Stimulated activated naive CD8-positive, alpha-beta T cell treated with anti-CD3 and anti-CD28 coated beads, Interleukin-15, Interleukin-2, amounts not matched to agents 100 ng/mL and 50 ng/mL, for 24 hours (primary cell): ENCODE measurements at regions not wholly inside any gene's neighbourhood (a gene's known extent, or its start where the extent isn't known, plus 50 kb on each side); places are given as distances from the start of the nearest gene placed in this dataset.
"Not testable (repeated sequence)": the region's sequence is repeated elsewhere in the genome, so short reads cannot be mapped to it uniquely, and the experiment has no call there.

Experiments
- H3K27ac Mint-ChIP-seq: one replicate; pipeline ENCODE4 v1.8.0; 2021; ENCODE audit warnings: mild to moderate bottlenecking, mixed read lengths
- H3K27me3 Mint-ChIP-seq: one replicate; pipeline ENCODE4 v1.8.0; 2021; ENCODE audit warnings: mixed read lengths
- H3K36me3 Mint-ChIP-seq: one replicate; pipeline ENCODE4 v1.8.0; 2021; ENCODE audit warnings: low read depth, mixed read lengths
- H3K4me1 Mint-ChIP-seq: one replicate; pipeline ENCODE4 v1.8.0; 2021; ENCODE audit warnings: low read depth, mixed read lengths
- H3K4me3 Mint-ChIP-seq: one replicate; pipeline ENCODE4 v1.8.0; 2021; ENCODE audit warnings: mild to moderate bottlenecking, mixed read lengths
- H3K9me3 Mint-ChIP-seq: one replicate; pipeline ENCODE4 v1.8.0; 2021; ENCODE audit warnings: mixed read lengths

- H3K4me1 Mint-ChIP-seq, H3K36me3 Mint-ChIP-seq, H3K27ac Mint-ChIP-seq, H3K9me3 Mint-ChIP-seq, H3K27me3 Mint-ChIP-seq, H3K4me3 Mint-ChIP-seq: not testable (repeated sequence)
Observed at GRCh38 chr11:82501174-82501573, 232.5 kb downstream of the FAM181B start.

- H3K4me1 Mint-ChIP-seq, result no peaks in the 10 kb centered on the region
- H3K27me3 Mint-ChIP-seq, result no peaks in the 10 kb centered on the region
- no peak overlapping the region for H3K4me3 Mint-ChIP-seq
- H3K27ac Mint-ChIP-seq, result no peak overlapping the region
- H3K36me3 Mint-ChIP-seq, result no peaks in the 10 kb centered on the region
- H3K9me3 Mint-ChIP-seq, result peaks cover 7% of the 10 kb centered on the region
Observed at GRCh38 chr11:82494988-82495432, 238.7 kb downstream of the FAM181B start.

- Mint-ChIP-seq H3K27me3 (no peaks in the 10 kb centered on the region), H3K9me3 (no peaks in the 10 kb centered on the region)
Observed at GRCh38 chr11:82474876-82475275, 258.8 kb downstream of the FAM181B start.

GRCh38 chr11:82465481-82465880 is 268.2 kb downstream of the FAM181B start:
- no peaks in the 10 kb centered on the region for H3K27me3 Mint-ChIP-seq
- H3K36me3 Mint-ChIP-seq, result no peaks in the 10 kb centered on the region
- H3K9me3 Mint-ChIP-seq, result no peaks in the 10 kb centered on the region
- no peak overlapping the region for H3K4me3 Mint-ChIP-seq
- no peak overlapping the region for H3K27ac Mint-ChIP-seq
- no peaks in the 10 kb centered on the region for H3K4me1 Mint-ChIP-seq

More at GRCh38 chr11:82474876-82475275, 258.8 kb downstream of the FAM181B start:
- Mint-ChIP-seq H3K27ac (no peak overlapping the region), H3K36me3 (no peaks in the 10 kb centered on the region), H3K4me1 (no peaks in the 10 kb centered on the region), H3K4me3 (no peak overlapping the region)

- Mint-ChIP-seq H3K4me3 (no peak overlapping the region), H3K27ac (no peak overlapping the region), H3K4me1 (no peaks in the 10 kb centered on the region), H3K9me3 (no peaks in the 10 kb centered on the region), H3K27me3 (no peaks in the 10 kb centered on the region), H3K36me3 (no peaks in the 10 kb centered on the region)
Observed at GRCh38 chr11:82462608-82463242, 270.9 kb downstream of the FAM181B start.

GRCh38 chr11:82458761-82459160 is 274.9 kb downstream of the FAM181B start:
- Mint-ChIP-seq H3K27me3 (no peaks in the 10 kb centered on the region), H3K4me3 (no peak overlapping the region), H3K27ac (no peak overlapping the region), H3K9me3 (no peaks in the 10 kb centered on the region), H3K36me3 (no peaks in the 10 kb centered on the region), H3K4me1 (no peaks in the 10 kb centered on the region)

- Mint-ChIP-seq H3K4me3 (no peak overlapping the region), H3K4me1 (no peaks in the 10 kb centered on the region), H3K9me3 (no peaks in the 10 kb centered on the region), H3K36me3 (no peaks in the 10 kb centered on the region), H3K27me3 (no peaks in the 10 kb centered on the region), H3K27ac (no peak overlapping the region)
Observed at GRCh38 chr11:82458147-82458546, 275.5 kb downstream of the FAM181B start.

- H3K27ac Mint-ChIP-seq, result no peak overlapping the region
- H3K4me1 Mint-ChIP-seq, result no peaks in the 10 kb centered on the region
- no peaks in the 10 kb centered on the region for H3K9me3 Mint-ChIP-seq
- H3K27me3 Mint-ChIP-seq, result no peaks in the 10 kb centered on the region
- no peaks in the 10 kb centered on the region for H3K36me3 Mint-ChIP-seq
- H3K4me3 Mint-ChIP-seq, result no peak overlapping the region
Observed at GRCh38 chr11:82450996-82451395, 282.7 kb downstream of the FAM181B start.

- peaks cover 6% of the 10 kb centered on the region for H3K9me3 Mint-ChIP-seq
- H3K36me3 Mint-ChIP-seq, result no peaks in the 10 kb centered on the region
- H3K27me3 Mint-ChIP-seq, result no peaks in the 10 kb centered on the region
- H3K27ac Mint-ChIP-seq, result no peak overlapping the region
- H3K4me1 Mint-ChIP-seq, result no peaks in the 10 kb centered on the region
- H3K4me3 Mint-ChIP-seq, result no peak overlapping the region
Observed at GRCh38 chr11:82406611-82407010, 327.1 kb downstream of the FAM181B start.

- no peak overlapping the region for H3K27ac Mint-ChIP-seq
- peaks cover 10% of the 10 kb centered on the region for H3K9me3 Mint-ChIP-seq
- no peaks in the 10 kb centered on the region for H3K36me3 Mint-ChIP-seq
- no peaks in the 10 kb centered on the region for H3K4me1 Mint-ChIP-seq
- H3K27me3 Mint-ChIP-seq, result no peaks in the 10 kb centered on the region
- H3K4me3 Mint-ChIP-seq, result no peak overlapping the region
Observed at GRCh38 chr11:82405421-82405820, 328.2 kb downstream of the FAM181B start.

- Mint-ChIP-seq H3K4me1 (no peaks in the 10 kb centered on the region), H3K36me3 (no peaks in the 10 kb centered on the region), H3K4me3 (no peak overlapping the region), H3K27me3 (no peaks in the 10 kb centered on the region), H3K9me3 (peaks cover 10% of the 10 kb centered on the region), H3K27ac (no peak overlapping the region)
Observed at GRCh38 chr11:82404981-82405380, 328.7 kb downstream of the FAM181B start.

- H3K36me3 Mint-ChIP-seq, result no peaks in the 10 kb centered on the region
- no peaks in the 10 kb centered on the region for H3K4me1 Mint-ChIP-seq
- no peaks in the 10 kb centered on the region for H3K27me3 Mint-ChIP-seq
- no peak overlapping the region for H3K4me3 Mint-ChIP-seq
- H3K9me3 Mint-ChIP-seq, result peaks cover 10% of the 10 kb centered on the region
- no peak overlapping the region for H3K27ac Mint-ChIP-seq
Observed at GRCh38 chr11:82403640-82404305, 329.9 kb downstream of the FAM181B start.

GRCh38 chr11:82398300-82398815 is 335.3 kb downstream of the FAM181B start:
- H3K27me3 Mint-ChIP-seq, result no peaks in the 10 kb centered on the region
- H3K4me3 Mint-ChIP-seq, result no peak overlapping the region
- no peak overlapping the region for H3K27ac Mint-ChIP-seq
- H3K4me1 Mint-ChIP-seq, result no peaks in the 10 kb centered on the region
- H3K36me3 Mint-ChIP-seq, result no peaks in the 10 kb centered on the region
- peaks cover 7% of the 10 kb centered on the region for H3K9me3 Mint-ChIP-seq

GRCh38 chr11:82396639-82397038 is 337.0 kb downstream of the FAM181B start:
- H3K4me1 Mint-ChIP-seq, H3K27me3 Mint-ChIP-seq, H3K27ac Mint-ChIP-seq, H3K4me3 Mint-ChIP-seq, H3K36me3 Mint-ChIP-seq: not testable (repeated sequence)
- peaks cover 14% of the 10 kb centered on the region for H3K9me3 Mint-ChIP-seq

GRCh38 chr11:82384308-82384707 is 349.4 kb downstream of the FAM181B start:
- H3K9me3 Mint-ChIP-seq, result peaks cover 8% of the 10 kb centered on the region

More at GRCh38 chr11:82384308-82384707, 349.4 kb downstream of the FAM181B start:
- Mint-ChIP-seq H3K27ac (no peak overlapping the region), H3K27me3 (no peaks in the 10 kb centered on the region), H3K4me1 (no peaks in the 10 kb centered on the region), H3K36me3 (no peaks in the 10 kb centered on the region), H3K4me3 (no peak overlapping the region)
